GM12892 (cell line): ENCODE measurements at regions not wholly inside any gene's neighbourhood (a gene's known extent, or its start where the extent isn't known, plus 50 kb on each side); places are given as distances from the start of the nearest gene placed in this dataset.

ENCODE experiments used
- DNase-seq: peaks from one replicate; pipeline ENCODE4 v3.0.0; 2011; ENCODE audit not compliant: insufficient read length
- FAIRE-seq: peaks from 2 replicates; lab custom pipeline; 2011; peaks lifted over from hg19 to GRCh38; lab: Jason Lieb, UNC
- POLR2A ChIP-seq: IDR thresholded peaks from 2 replicates; pipeline ENCODE4 v1.6.1; 2011; ENCODE audit warnings: low read depth, low read length, control low read depth
- POLR2AphosphoS5 ChIP-seq: IDR thresholded peaks from 2 replicates; pipeline ENCODE4 v1.6.1; 2011; ENCODE audit warnings: low read depth, low read length, control low read depth
- TAF1 ChIP-seq: IDR thresholded peaks from 2 replicates; pipeline ENCODE4 v1.6.1; 2011; ENCODE audit warnings: low read depth, mild to moderate bottlenecking, control low read depth, low read length, borderline replicate concordance

- FAIRE-seq (no peak), DNase-seq (no peak)
- TF ChIP-seq TAF1, result no peak
Observed at GRCh38 chr20:11059659-11060058, 385.9 kb upstream of the JAG1 start.

- TF ChIP-seq TAF1 (no peak), POLR2A (no peak), POLR2AphosphoS5 (no peak)
- FAIRE-seq (no peak), DNase-seq (no peak)
Observed at GRCh38 chr20:11060423-11061185, 386.8 kb upstream of the JAG1 start.

GRCh38 chr20:11063444-11063843, 389.6 kb upstream of the JAG1 start:
- FAIRE-seq (no peak), DNase-seq (no peak)
- TF ChIP-seq POLR2A (no peak), POLR2AphosphoS5 (no peak), TAF1 (no peak)

GRCh38 chr20:11064946-11065345, 391.1 kb upstream of the JAG1 start:
- TF ChIP-seq POLR2A (no peak), POLR2AphosphoS5 (no peak), TAF1 (no peak)
- FAIRE-seq, result no peak
- DNase-seq, result no peak

GRCh38 chr20:11067359-11067758, 393.6 kb upstream of the JAG1 start:
- TF ChIP-seq POLR2AphosphoS5, result no peak
- DNase-seq (no peak), FAIRE-seq (no peak)

- DNase-seq (no peak), FAIRE-seq (no peak)
- TF ChIP-seq POLR2AphosphoS5, result no peak
- TF ChIP-seq TAF1, result no peak
- no peak for TF ChIP-seq POLR2A
Observed at GRCh38 chr20:11072982-11073381, 399.2 kb upstream of the JAG1 start.

- TF ChIP-seq POLR2AphosphoS5 (no peak), TAF1 (no peak)
- DNase-seq (no peak), FAIRE-seq (no peak)
Observed at GRCh38 chr20:11076434-11077105, 402.8 kb upstream of the JAG1 start.

GRCh38 chr20:11077226-11077625, 403.4 kb upstream of the JAG1 start:
- DNase-seq (no peak), FAIRE-seq (no peak)
- TF ChIP-seq TAF1 (no peak), POLR2AphosphoS5 (no peak), POLR2A (no peak)

GRCh38 chr20:11080010-11080409, 406.2 kb upstream of the JAG1 start:
- TF ChIP-seq TAF1 (no peak), POLR2AphosphoS5 (no peak), POLR2A (no peak)
- FAIRE-seq (no peak), DNase-seq (no peak)

- no peak for DNase-seq
- TF ChIP-seq TAF1 (no peak), POLR2A (no peak), POLR2AphosphoS5 (no peak)
- FAIRE-seq, result no peak
Observed at GRCh38 chr20:11080781-11081377, 407.1 kb upstream of the JAG1 start.

- no peak for TF ChIP-seq POLR2AphosphoS5
- TF ChIP-seq POLR2A, result no peak
- TF ChIP-seq TAF1, result no peak
- no peak for FAIRE-seq
- DNase-seq, result no peak
Observed at GRCh38 chr20:11083841-11084240, 410.0 kb upstream of the JAG1 start.

GRCh38 chr20:11084508-11084907, 410.7 kb upstream of the JAG1 start:
- no peak for FAIRE-seq
- DNase-seq, result no peak
- TF ChIP-seq TAF1, result no peak
- TF ChIP-seq POLR2AphosphoS5, result no peak
- no peak for TF ChIP-seq POLR2A

- DNase-seq (no peak), FAIRE-seq (no peak)
- TF ChIP-seq POLR2AphosphoS5, result no peak
- TF ChIP-seq POLR2A, result no peak
- no peak for TF ChIP-seq TAF1
Observed at GRCh38 chr20:11086970-11087369, 413.2 kb upstream of the JAG1 start.
